GM18868 (cell line): ENCODE measurements at regions not wholly inside any gene's neighbourhood (a gene's known extent, or its start where the extent isn't known, plus 50 kb on each side); places are given as distances from the start of the nearest gene placed in this dataset.

ENCODE experiments used
- ATAC-seq: cut with Tn5 transposase; IDR thresholded peaks from one replicate; pipeline ENCODE4 v1.9.1; 2021; ENCODE audit warnings: mild to moderate bottlenecking, moderate library complexity; ENCODE audit not compliant: unreplicated experiment

- no peak for ATAC-seq
Measured at GRCh38 chr6:132868057-132868456, 53.7 kb downstream of the RPS12 start.

GRCh38 chr6:132872923-132873322 lies 58.6 kb downstream of the RPS12 start:
- ATAC-seq: peak; percentile 100

GRCh38 chr6:132877003-132877402 lies 62.6 kb downstream of the RPS12 start:
- ATAC-seq: no peak

- ATAC-seq: peak; percentile 69
Measured at GRCh38 chr6:132887204-132887603, 72.8 kb downstream of the RPS12 start.

- no peak for ATAC-seq
Measured at GRCh38 chr6:132888701-132889100, 74.3 kb downstream of the RPS12 start.

GRCh38 chr6:132892929-132893771 lies 78.8 kb downstream of the RPS12 start:
- peak; percentile 80 for ATAC-seq

- ATAC-seq: peak; percentile 60
Measured at GRCh38 chr6:132893772-132894490, 79.6 kb downstream of the RPS12 start.

GRCh38 chr6:132898376-132898775 lies 84.0 kb downstream of the RPS12 start:
- no peak for ATAC-seq

- ATAC-seq: no peak
Measured at GRCh38 chr6:132900849-132901248, 86.5 kb downstream of the RPS12 start.

GRCh38 chr6:132902901-132903300 lies 88.5 kb downstream of the RPS12 start:
- ATAC-seq: no peak

- no peak for ATAC-seq
Measured at GRCh38 chr6:132907231-132907630, 92.9 kb downstream of the RPS12 start.

GRCh38 chr6:132907914-132908313 lies 93.5 kb downstream of the RPS12 start:
- no peak for ATAC-seq

GRCh38 chr6:132909742-132910141 lies 95.4 kb downstream of the RPS12 start:
- ATAC-seq: no peak

GRCh38 chr6:132910759-132911158 lies 96.4 kb downstream of the RPS12 start:
- ATAC-seq: no peak

GRCh38 chr6:132919045-132919860 lies 104.9 kb downstream of the RPS12 start:
- no peak for ATAC-seq

GRCh38 chr6:132927713-132928112 lies 113.3 kb downstream of the RPS12 start:
- no peak for ATAC-seq

- no peak for ATAC-seq
Measured at GRCh38 chr6:132929141-132929540, 114.8 kb downstream of the RPS12 start.

- ATAC-seq: no peak
Measured at GRCh38 chr6:132931313-132931712, 116.9 kb downstream of the RPS12 start.

- no peak for ATAC-seq
Measured at GRCh38 chr6:132931936-132932514, 117.7 kb downstream of the RPS12 start.

GRCh38 chr6:132932588-132932987 lies 118.2 kb downstream of the RPS12 start:
- no peak for ATAC-seq

GRCh38 chr6:132933090-132933489 lies 118.7 kb downstream of the RPS12 start:
- no peak for ATAC-seq
